HG03095 (cell line): ENCODE measurements at regions not wholly inside any gene's neighbourhood (a gene's known extent, or its start where the extent isn't known, plus 50 kb on each side); places are given as distances from the start of the nearest gene placed in this dataset.
A peak's percentile ranks its signal among the peaks of the same experiment; 100 is the strongest.
"Not testable (repeated sequence)": the region's sequence is repeated elsewhere in the genome, so short reads cannot be mapped to it uniquely, and the experiment has no call there.

Experiments used
- ATAC-seq: cut with Tn5 transposase; IDR thresholded peaks from one replicate; pipeline ENCODE4 v1.9.1; 2021; ENCODE audit warnings: moderate library complexity; ENCODE audit not compliant: unreplicated experiment

GRCh38 chr13:79998381-79998880 is 342.5 kb downstream of the SPRY2 start:
- ATAC-seq: no peak

- ATAC-seq: no peak
Observed at GRCh38 chr13:79997244-79997643, 343.7 kb downstream of the SPRY2 start.

GRCh38 chr13:79995334-79995733 is 345.6 kb downstream of the SPRY2 start:
- no peak for ATAC-seq

GRCh38 chr13:79992111-79992510 is 348.8 kb downstream of the SPRY2 start:
- no peak for ATAC-seq

GRCh38 chr13:79990048-79990447 is 350.9 kb downstream of the SPRY2 start:
- no peak for ATAC-seq

- ATAC-seq: no peak
Observed at GRCh38 chr13:79989217-79989661, 351.7 kb downstream of the SPRY2 start.

GRCh38 chr13:79988573-79988972 is 352.4 kb downstream of the SPRY2 start:
- ATAC-seq: no peak

GRCh38 chr13:79987761-79988160 is 353.2 kb downstream of the SPRY2 start:
- no peak for ATAC-seq

GRCh38 chr13:79987323-79987722 is 353.6 kb downstream of the SPRY2 start:
- no peak for ATAC-seq

- ATAC-seq: no peak
Observed at GRCh38 chr13:79986890-79987289, 354.0 kb downstream of the SPRY2 start.

- ATAC-seq: not testable (repeated sequence)
Observed at GRCh38 chr13:79974935-79975650, 365.8 kb downstream of the SPRY2 start.

GRCh38 chr13:79973533-79973963 is 367.4 kb downstream of the SPRY2 start:
- peak; percentile 79 for ATAC-seq

- no peak for ATAC-seq
Observed at GRCh38 chr13:79972066-79972569, 368.8 kb downstream of the SPRY2 start.

- no peak for ATAC-seq
Observed at GRCh38 chr13:79966493-79966895, 374.4 kb downstream of the SPRY2 start.

GRCh38 chr13:79966059-79966458 is 374.9 kb downstream of the SPRY2 start:
- ATAC-seq: no peak

GRCh38 chr13:79946556-79946955 is 394.4 kb downstream of the SPRY2 start:
- no peak for ATAC-seq

- ATAC-seq: no peak
Observed at GRCh38 chr13:79943346-79944023, 397.4 kb downstream of the SPRY2 start.

GRCh38 chr13:79941752-79942151 is 399.2 kb downstream of the SPRY2 start:
- no peak for ATAC-seq

GRCh38 chr13:79939689-79940088 is 401.2 kb downstream of the SPRY2 start:
- no peak for ATAC-seq

GRCh38 chr13:79937771-79938216 is 403.1 kb downstream of the SPRY2 start:
- no peak for ATAC-seq

- no peak for ATAC-seq
Observed at GRCh38 chr13:79937311-79937710, 403.6 kb downstream of the SPRY2 start.
